ENCODE measurements at regions not wholly inside any gene's neighbourhood (a gene's known extent, or its start where the extent isn't known, plus 50 kb on each side); places are given as distances from the start of the nearest gene placed in this dataset.

- DNase-seq (ENCODE audit: low spot score in 2 of 2): no peak
- H3K9me3 Mint-ChIP-seq: no peaks in the 10 kb centered on the region
- H3K4me3 Mint-ChIP-seq: no peak overlapping the region
- peaks cover 72% of the 10 kb centered on the region for H3K27me3 Mint-ChIP-seq
- no peaks in the 10 kb centered on the region for H3K36me3 Mint-ChIP-seq (ENCODE audit: insufficient read depth)
- H3K27ac Mint-ChIP-seq (ENCODE audit: low read depth): no peak overlapping the region
- no peak for ATAC-seq (replicated peaks; ENCODE audit: extremely low read depth, poor library complexity, severe bottlenecking)
- H3K4me1 Mint-ChIP-seq: no peaks in the 10 kb centered on the region
Measured at GRCh38 chr14:62159314-62159713, 397.1 kb downstream of the SNAPC1 start.

DNA sequence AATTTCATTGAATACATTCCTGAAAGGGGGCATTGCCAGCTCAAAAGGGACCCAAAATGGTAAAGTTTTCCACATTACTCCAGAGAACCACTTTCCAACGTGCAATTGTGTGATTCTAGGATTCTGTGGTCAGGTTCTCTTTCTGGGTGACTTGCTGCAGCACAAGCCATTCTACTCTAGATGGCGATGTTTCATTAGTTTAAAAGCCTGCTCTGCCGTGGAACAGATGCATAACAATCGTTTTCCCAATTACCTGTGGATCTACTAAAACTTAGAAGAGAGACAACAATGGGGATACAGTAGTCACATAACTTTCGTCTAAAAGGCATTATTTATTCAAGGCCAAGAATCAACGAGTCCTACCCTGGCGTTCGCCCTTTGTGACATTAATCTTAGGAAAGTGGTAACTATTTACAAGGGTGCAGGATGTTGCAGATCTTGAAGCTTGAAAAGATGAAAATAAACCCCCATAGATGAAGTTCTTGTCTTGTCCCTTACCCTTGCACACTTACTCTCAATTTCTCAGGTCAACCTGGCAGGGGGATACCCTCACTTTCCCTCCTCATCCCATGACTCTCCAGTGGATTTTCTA, 400.9 kb downstream of the SNAPC1 start:
- Mint-ChIP-seq H3K4me3 (no peak overlapping the region), H3K9me3 (no peaks in the 10 kb centered on the region), H3K36me3 (ENCODE audit: insufficient read depth) (no peaks in the 10 kb centered on the region), H3K27me3 (peaks cover 69% of the 10 kb centered on the region), H3K27ac (ENCODE audit: low read depth) (no peak overlapping the region), H3K4me1 (no peaks in the 10 kb centered on the region)
- DNase-seq (ENCODE audit: low spot score in 2 of 2) (no peak), ATAC-seq (replicated peaks; ENCODE audit: extremely low read depth, poor library complexity, severe bottlenecking) (no peak)

DNA sequence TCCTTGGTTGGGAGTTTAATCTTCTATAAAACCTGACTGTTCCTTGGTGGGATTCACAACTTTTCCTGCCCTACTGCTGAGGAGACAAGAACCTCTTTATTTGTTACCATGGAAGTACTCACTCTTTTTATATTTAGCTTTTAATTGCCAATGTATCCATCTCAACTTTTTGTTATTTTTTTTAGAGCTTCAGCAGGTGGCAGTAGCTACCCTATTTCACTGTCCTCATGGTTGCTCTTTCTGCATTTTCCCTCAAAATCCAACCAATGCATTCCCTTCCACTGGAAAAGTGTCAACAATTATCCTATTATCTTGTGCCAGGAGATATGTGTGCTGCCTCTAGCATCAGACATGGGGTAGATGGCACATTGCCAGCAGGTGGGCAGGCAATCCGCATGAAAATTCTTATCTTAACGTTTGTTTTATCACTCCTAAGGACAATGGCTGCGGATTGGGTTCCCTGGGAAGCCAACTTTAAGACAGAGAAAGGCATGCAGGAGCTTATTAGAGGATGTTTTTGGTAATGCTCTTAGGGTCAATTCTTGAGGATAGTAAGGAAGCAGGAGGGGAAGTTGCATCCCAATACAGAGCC, 406.4 kb downstream of the SNAPC1 start:
- no peak overlapping the region for H3K27ac Mint-ChIP-seq (ENCODE audit: low read depth)
- peaks cover 45% of the 10 kb centered on the region for H3K27me3 Mint-ChIP-seq
- H3K9me3 Mint-ChIP-seq: no peaks in the 10 kb centered on the region
- ATAC-seq (replicated peaks; ENCODE audit: extremely low read depth, poor library complexity, severe bottlenecking) (no peak), DNase-seq (ENCODE audit: low spot score in 2 of 2) (no peak)
- no peaks in the 10 kb centered on the region for H3K4me1 Mint-ChIP-seq
- H3K36me3 Mint-ChIP-seq (ENCODE audit: insufficient read depth): no peaks in the 10 kb centered on the region
- H3K4me3 Mint-ChIP-seq: no peak overlapping the region

DNA sequence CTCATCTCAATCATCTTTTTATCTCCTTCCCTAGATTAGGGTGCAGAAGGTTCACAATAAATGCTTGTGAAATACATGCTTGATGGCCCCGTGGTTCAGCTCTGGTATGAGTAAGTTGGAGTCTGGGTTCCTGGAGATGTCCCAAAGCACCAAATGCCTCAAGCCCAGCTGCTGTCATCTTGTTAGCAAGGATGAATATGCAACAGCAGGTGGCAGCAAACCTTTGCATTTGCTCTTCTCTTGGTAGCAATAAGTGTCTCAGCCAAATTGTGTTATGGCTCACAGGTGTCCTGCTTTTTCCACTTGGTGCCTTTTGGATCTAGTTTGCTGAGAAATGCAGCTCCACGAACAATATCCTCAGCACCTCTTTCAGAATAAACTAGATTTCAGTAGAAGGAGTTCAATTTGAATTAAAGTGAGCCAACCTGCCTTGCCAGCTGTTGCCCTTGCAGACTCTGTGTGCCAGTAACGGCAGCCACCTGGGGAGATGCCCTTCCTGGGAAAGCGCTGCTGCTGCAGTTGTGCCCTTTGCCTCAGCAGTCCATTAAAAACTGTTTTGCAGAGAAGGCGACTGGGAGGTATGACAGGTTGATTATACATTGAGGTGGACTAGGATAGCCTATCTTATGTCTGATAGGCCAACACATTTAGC, 417.3 kb downstream of the SNAPC1 start:
- H3K27me3 Mint-ChIP-seq: peaks cover 55% of the 10 kb centered on the region
- H3K36me3 Mint-ChIP-seq (ENCODE audit: insufficient read depth): no peaks in the 10 kb centered on the region
- no peak overlapping the region for H3K4me3 Mint-ChIP-seq
- DNase-seq (ENCODE audit: low spot score in 2 of 2) (no peak), ATAC-seq (replicated peaks; ENCODE audit: extremely low read depth, poor library complexity, severe bottlenecking) (no peak)
- no peaks in the 10 kb centered on the region for H3K9me3 Mint-ChIP-seq
- no peak overlapping the region for H3K27ac Mint-ChIP-seq (ENCODE audit: low read depth)
- no peaks in the 10 kb centered on the region for H3K4me1 Mint-ChIP-seq

DNA sequence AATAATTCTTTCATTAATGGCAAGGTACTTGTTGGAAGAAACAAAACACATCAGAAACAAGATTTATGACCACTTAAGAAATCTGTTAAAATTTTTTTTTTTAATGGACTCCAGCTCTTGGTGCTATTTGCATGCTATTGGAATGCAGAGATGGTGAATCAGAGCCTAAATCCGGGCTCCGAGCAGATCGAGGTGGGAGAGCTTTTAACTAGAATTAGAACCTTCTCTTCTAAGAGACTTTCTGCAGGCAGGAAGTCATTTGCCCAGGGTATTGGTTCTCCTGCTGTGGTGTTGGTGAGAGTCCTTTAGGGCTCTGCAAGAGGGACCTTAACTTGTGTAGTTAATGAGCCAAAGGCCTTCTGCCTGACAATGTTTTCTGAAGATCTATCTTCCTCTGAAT, 419.4 kb downstream of the SNAPC1 start:
- Mint-ChIP-seq H3K27ac (ENCODE audit: low read depth) (no peak overlapping the region), H3K4me3 (no peak overlapping the region), H3K27me3 (peaks cover 63% of the 10 kb centered on the region), H3K9me3 (no peaks in the 10 kb centered on the region), H3K36me3 (ENCODE audit: insufficient read depth) (no peaks in the 10 kb centered on the region), H3K4me1 (no peaks in the 10 kb centered on the region)
- ATAC-seq (replicated peaks; ENCODE audit: extremely low read depth, poor library complexity, severe bottlenecking): no peak
- no peak for DNase-seq (ENCODE audit: low spot score in 2 of 2)

DNA sequence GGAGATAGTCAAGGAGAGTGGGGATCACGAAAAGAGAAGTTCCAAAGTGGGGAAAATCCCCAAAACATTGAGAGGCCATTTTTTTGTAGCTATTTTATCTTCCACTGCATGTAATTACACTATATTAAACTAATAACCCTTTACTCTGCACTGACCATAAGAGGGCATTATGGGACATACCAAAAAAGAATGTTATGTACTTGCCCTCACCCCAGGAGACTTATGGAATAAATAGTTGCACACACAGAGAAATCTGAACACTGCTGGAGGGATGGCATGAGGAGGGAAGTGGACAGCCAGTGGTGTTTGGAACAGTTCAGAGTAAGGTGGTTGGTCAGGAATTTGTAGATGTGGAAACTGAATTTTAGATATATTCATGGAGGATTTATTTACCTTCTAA, 422.9 kb downstream of the SNAPC1 start:
- Mint-ChIP-seq H3K36me3 (ENCODE audit: insufficient read depth) (no peaks in the 10 kb centered on the region), H3K9me3 (no peaks in the 10 kb centered on the region), H3K4me3 (no peak overlapping the region), H3K27me3 (peaks cover 61% of the 10 kb centered on the region), H3K4me1 (no peaks in the 10 kb centered on the region), H3K27ac (ENCODE audit: low read depth) (no peak overlapping the region)
- ATAC-seq (replicated peaks; ENCODE audit: extremely low read depth, poor library complexity, severe bottlenecking) (no peak), DNase-seq (ENCODE audit: low spot score in 2 of 2) (no peak)

DNA sequence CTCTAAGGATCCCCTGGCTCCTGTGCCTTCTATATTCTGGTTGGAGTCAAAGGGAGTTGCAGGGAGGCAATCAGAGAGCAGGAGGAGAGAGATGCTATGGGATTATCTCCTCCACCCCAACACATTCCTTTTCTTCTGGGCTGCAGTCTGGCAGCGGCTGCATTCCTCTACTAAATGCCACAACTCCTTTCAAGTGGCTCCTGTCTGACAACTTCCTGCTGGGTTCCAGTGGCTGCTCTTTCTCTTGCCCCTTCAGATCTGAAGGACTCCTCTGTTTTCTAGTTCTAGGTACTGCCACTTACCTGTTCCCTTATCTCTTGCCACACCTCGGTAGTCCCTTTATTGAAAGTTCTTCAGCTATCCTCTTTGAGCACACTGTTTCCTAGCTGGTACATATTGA, 425.0 kb downstream of the SNAPC1 start:
- H3K4me1 Mint-ChIP-seq: no peaks in the 10 kb centered on the region
- no peak overlapping the region for H3K27ac Mint-ChIP-seq (ENCODE audit: low read depth)
- no peak for DNase-seq (ENCODE audit: low spot score in 2 of 2)
- no peaks in the 10 kb centered on the region for H3K36me3 Mint-ChIP-seq (ENCODE audit: insufficient read depth)
- H3K27me3 Mint-ChIP-seq: peaks cover 73% of the 10 kb centered on the region
- no peak overlapping the region for H3K4me3 Mint-ChIP-seq
- ATAC-seq (replicated peaks; ENCODE audit: extremely low read depth, poor library complexity, severe bottlenecking): no peak
- no peaks in the 10 kb centered on the region for H3K9me3 Mint-ChIP-seq

- Mint-ChIP-seq H3K27me3 (peaks cover 82% of the 10 kb centered on the region), H3K9me3 (no peaks in the 10 kb centered on the region), H3K27ac (ENCODE audit: low read depth) (no peak overlapping the region), H3K36me3 (ENCODE audit: insufficient read depth) (no peaks in the 10 kb centered on the region), H3K4me1 (no peaks in the 10 kb centered on the region), H3K4me3 (no peak overlapping the region)
- no peak for ATAC-seq (replicated peaks; ENCODE audit: extremely low read depth, poor library complexity, severe bottlenecking)
- no peak for DNase-seq (ENCODE audit: low spot score in 2 of 2)
Measured at GRCh38 chr14:62189698-62190097, 427.5 kb downstream of the SNAPC1 start.

DNA sequence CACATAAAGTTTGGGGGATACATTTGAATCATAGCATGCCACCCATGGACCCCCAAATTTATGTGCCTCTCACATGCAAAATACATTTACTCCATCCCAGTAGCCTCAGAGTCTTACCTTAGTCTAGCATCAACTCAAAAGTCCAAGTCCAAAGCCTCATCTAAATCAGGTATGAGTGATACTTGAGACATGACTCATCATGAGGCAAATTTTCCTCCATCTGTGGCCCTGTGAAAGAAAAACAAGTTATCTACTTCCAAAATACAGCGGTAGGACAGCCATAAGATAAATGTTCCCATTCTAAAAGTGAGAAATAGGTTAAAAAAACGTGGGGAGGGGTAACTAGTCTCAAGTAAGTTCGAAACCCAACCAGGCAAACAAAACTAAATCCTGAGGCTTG, 444.2 kb downstream of the SNAPC1 start:
- Mint-ChIP-seq H3K4me3 (no peak overlapping the region), H3K36me3 (ENCODE audit: insufficient read depth) (no peaks in the 10 kb centered on the region), H3K9me3 (peaks cover 9% of the 10 kb centered on the region), H3K4me1 (no peaks in the 10 kb centered on the region), H3K27me3 (peaks cover 65% of the 10 kb centered on the region), H3K27ac (ENCODE audit: low read depth) (no peak overlapping the region)
- DNase-seq (ENCODE audit: low spot score in 2 of 2): no peak
- no peak for ATAC-seq (replicated peaks; ENCODE audit: extremely low read depth, poor library complexity, severe bottlenecking)

DNA sequence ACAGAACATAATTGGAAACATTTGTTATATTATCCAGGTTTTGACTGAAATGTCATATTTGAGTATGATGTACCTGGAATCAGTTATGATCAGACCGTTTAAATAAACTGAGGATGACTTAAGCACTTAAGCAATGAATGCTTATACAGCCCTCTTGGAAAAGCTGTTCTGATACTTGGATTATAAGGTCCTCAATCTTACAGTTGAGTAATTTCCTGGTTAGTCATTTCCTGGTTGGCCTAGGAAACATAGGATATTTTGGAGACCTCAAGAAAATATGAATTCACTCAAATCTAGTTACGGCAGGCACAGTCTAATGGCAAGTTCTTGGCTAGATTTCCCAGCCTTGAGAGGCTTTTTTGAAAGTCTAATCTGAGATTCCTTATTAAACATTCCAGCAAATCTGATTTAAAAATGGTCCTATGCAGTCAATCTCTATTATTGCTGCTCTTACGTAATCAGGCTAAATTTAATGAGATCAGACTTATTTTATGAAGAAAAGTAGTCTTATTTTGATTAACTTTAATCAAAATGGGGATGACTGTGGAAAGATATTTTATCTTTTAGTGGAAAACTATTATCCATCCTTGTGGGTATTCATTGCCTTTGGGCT, 447.2 kb downstream of the SNAPC1 start:
- H3K27me3 Mint-ChIP-seq: peaks cover 58% of the 10 kb centered on the region
- DNase-seq (ENCODE audit: low spot score in 2 of 2): no peak
- no peaks in the 10 kb centered on the region for H3K36me3 Mint-ChIP-seq (ENCODE audit: insufficient read depth)
- peaks cover 9% of the 10 kb centered on the region for H3K9me3 Mint-ChIP-seq
- ATAC-seq (replicated peaks; ENCODE audit: extremely low read depth, poor library complexity, severe bottlenecking): no peak
- H3K4me1 Mint-ChIP-seq: no peaks in the 10 kb centered on the region
- no peak overlapping the region for H3K4me3 Mint-ChIP-seq
- H3K27ac Mint-ChIP-seq (ENCODE audit: low read depth): no peak overlapping the region

DNA sequence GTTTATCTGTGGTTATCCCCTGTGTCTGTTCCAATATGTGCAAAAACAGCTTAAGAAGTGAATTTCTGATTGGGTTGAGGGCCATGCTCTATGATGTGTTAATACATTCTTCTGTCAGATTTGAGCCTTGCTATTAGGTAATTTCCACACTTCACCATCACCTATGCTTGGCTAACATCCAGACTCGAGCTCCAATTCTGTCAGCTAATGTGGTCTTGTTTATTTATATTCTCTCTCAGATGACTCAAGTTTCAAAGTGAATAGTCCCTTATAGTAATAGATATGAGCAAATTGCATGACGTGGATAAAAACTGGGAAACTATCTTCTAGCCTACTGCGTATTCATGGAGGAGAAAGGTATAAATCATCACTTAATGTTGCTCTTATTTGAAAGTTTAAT, 451.3 kb downstream of the SNAPC1 start:
- Mint-ChIP-seq H3K27ac (ENCODE audit: low read depth) (no peak overlapping the region), H3K36me3 (ENCODE audit: insufficient read depth) (no peaks in the 10 kb centered on the region)
- DNase-seq (ENCODE audit: low spot score in 2 of 2): no peak

GRCh38 chr14:62216121-62216520, 453.9 kb downstream of the SNAPC1 start:
- Mint-ChIP-seq H3K4me3 (no peak overlapping the region), H3K27me3 (peaks cover 35% of the 10 kb centered on the region), H3K36me3 (ENCODE audit: insufficient read depth) (no peaks in the 10 kb centered on the region), H3K9me3 (no peaks in the 10 kb centered on the region), H3K4me1 (no peaks in the 10 kb centered on the region), H3K27ac (ENCODE audit: low read depth) (no peak overlapping the region)
- DNase-seq (ENCODE audit: low spot score in 2 of 2): no peak
- no peak for ATAC-seq (replicated peaks; ENCODE audit: extremely low read depth, poor library complexity, severe bottlenecking)

More for the DNA sequence above, 451.3 kb downstream of the SNAPC1 start:
- no peaks in the 10 kb centered on the region for H3K4me1 Mint-ChIP-seq
- H3K4me3 Mint-ChIP-seq: no peak overlapping the region
- peaks cover 23% of the 10 kb centered on the region for H3K27me3 Mint-ChIP-seq
- ATAC-seq (replicated peaks; ENCODE audit: extremely low read depth, poor library complexity, severe bottlenecking): no peak
- no peaks in the 10 kb centered on the region for H3K9me3 Mint-ChIP-seq

GRCh38 chr14:62234849-62235248, 472.6 kb downstream of the SNAPC1 start:
- Mint-ChIP-seq H3K4me1 (no peaks in the 10 kb centered on the region), H3K27ac (ENCODE audit: low read depth) (no peak overlapping the region), H3K4me3 (no peak overlapping the region), H3K36me3 (ENCODE audit: insufficient read depth) (no peaks in the 10 kb centered on the region), H3K27me3 (peaks cover 9% of the 10 kb centered on the region), H3K9me3 (peaks cover 11% of the 10 kb centered on the region)
- ATAC-seq (replicated peaks; ENCODE audit: extremely low read depth, poor library complexity, severe bottlenecking) (no peak), DNase-seq (ENCODE audit: low spot score in 2 of 2) (no peak)

All from central memory CD8-positive, alpha-beta T cell (primary cell).